Colon (tissue), 2 donors: ENCODE measurements at regions not wholly inside any gene's neighbourhood (a gene's known extent, or its start where the extent isn't known, plus 50 kb on each side); places are given as distances from the start of the nearest gene placed in this dataset.

Experiments used
- FAIRE-seq: peaks from 2 replicates; lab custom pipeline; 2012; peaks lifted over from hg19 to GRCh38; lab: Jason Lieb, UNC
- donor health status: control.
- donor health status: control.

DNA sequence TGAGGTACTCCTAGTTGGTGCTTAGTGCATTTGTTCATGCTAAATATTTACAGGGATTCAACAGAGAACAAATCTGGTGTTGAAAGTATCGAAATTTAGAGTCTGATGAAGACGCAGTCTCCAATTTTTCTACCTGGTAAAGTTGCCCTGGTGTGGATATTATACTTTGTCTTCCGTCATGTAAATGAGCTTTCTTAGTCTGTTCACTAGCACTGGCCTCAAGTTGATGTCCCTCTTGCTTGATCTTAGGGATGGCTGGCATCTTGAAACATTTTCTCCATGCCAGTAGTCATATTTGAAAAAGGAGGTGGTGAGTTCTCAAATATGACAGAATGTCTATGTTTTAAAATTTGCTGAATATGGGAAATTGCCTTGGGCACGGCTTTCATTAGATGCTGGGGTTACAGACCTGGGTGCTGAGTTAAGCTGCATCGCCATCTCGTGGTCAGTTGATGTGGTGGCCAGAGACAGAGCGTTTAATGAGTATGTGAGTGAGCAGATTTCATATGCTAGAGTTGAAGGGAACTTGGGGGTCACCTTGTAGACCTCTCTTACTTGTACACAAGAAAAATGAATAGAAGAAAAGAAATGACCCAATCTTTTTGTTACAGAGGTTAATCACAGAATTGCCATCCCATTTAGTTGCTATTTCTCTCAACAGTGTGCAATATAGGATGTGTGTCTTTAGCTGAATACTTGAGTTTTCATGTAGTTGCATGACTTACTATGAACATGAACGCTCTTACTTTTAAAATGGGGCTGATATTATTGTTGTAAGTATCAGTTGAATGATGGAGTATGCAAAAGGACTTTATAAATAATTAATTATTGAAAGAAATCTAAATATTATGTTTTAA is 172.8 kb upstream of the DCN start:
- no peak for FAIRE-seq

- no peak for FAIRE-seq
Measured at GRCh38 chr12:91353266-91353665, 170.6 kb upstream of the DCN start.

- no peak for FAIRE-seq
Measured at GRCh38 chr12:91349476-91349875, 166.9 kb upstream of the DCN start.

DNA sequence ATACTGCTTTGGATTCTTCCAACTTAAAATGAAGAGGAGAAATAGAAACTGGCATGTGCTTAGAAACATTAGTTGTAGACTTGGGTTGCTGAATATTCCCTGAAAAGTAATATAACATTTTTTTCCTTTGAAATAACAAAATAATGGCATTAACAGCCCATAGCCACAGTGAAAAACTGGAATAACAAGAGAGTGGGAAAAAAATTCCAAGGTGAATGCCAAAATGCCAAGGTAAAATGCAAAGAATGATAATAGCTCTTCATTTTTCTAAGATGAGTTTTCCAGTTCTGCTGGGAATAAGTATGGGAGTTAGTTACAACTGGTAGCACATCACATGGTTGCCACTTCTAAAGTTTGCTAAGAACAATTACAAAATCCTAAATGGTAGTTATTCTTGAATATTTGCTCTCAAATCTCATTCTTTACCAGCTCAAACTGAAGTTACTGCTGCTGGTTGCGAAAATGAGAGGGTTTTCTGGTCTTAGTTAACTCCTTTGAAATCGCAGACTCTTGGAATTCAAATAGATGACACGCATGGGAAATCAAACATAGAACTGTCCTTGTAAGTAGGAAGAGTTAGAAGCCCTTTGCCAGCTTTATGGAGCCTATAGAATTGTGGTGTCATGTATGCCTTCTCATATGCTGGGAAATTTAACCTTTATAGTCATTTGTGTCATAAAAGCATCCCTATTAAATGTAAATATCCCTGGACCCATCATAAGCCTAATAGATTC is 165.0 kb upstream of the DCN start:
- FAIRE-seq, result no peak

GRCh38 chr12:91346827-91347226 is 164.2 kb upstream of the DCN start:
- no peak for FAIRE-seq

DNA sequence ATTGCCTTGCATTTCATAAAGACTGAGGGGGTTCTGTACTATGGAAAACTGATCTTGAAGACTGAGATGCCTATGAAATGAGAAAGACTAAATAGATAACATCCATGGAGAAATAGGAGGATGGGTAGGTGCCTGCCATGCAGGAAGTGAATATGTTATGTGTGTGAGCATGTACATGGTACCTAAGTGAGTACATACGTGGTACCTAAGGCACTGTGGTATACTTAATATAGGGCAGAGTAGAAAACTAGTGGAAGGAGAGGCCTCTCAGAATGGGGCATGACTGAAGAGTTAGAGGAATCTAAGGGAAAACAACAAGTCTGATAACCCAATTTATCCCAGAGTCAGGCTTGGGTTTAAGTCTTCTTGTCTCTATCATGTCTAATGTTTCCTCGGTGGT is 161.8 kb upstream of the DCN start:
- FAIRE-seq, result no peak

DNA sequence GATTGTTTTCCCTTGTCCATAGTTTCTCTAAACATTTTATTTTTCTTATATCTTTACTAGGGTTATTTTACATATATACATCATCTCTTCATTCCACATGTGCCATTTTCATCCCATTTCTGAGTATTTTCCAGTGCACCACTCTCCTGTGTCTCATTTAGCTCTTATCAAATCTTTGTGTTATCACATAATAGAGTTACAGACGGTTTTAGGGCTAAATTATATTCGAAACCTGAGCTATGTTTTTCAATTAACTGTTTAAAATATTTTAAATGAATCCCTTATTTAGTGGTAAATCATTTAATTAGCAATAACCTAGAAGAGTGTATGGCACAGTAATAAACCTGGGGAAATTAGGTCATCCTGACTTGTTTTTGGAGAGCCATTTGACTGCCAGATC is 160.4 kb upstream of the DCN start:
- no peak for FAIRE-seq

GRCh38 chr12:91339106-91339505 is 156.5 kb upstream of the DCN start:
- no peak for FAIRE-seq

DNA sequence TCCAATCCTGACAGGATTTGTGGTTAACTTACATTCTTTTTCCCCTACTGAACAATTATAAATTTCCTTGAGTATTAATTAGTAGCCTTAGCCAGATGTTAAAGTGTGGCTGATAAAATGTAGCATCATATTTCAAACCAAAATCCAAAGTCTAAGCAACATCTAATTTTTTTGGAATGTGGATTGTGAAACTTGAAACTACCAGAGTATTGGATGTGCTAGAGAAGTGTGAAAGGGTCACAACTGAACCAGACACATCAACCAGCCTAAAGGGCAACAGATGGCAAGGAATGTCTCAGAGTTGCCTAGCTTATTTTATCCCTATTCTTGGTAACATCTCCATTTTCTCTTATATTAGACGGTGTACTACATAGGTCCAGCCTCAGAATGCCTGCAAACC is 153.1 kb upstream of the DCN start:
- FAIRE-seq, result no peak

GRCh38 chr12:91333966-91334365 is 151.3 kb upstream of the DCN start:
- FAIRE-seq, result no peak

- FAIRE-seq, result no peak
Measured at GRCh38 chr12:91332302-91332701, 149.7 kb upstream of the DCN start.

- FAIRE-seq, result no peak
Measured at GRCh38 chr12:91331371-91331770, 148.8 kb upstream of the DCN start.

DNA sequence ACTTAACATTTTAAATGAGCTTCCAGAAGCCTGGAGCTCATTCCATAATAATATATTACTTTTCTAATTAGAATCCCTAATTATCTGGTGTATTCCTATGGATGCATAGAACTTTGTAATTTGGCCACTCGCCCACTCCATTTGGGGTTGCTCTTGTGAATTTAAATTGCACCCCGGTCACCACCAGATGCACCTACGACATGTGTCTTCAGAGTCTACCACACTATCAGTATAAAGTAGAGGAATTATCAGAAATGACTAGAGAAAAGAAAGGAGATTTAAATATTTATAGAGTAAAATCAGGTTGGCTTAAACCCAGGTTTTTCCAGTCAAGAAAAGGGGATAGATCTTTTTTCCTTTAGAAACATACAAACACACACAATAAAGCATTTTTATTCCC is 145.8 kb upstream of the DCN start:
- FAIRE-seq, result no peak

DNA sequence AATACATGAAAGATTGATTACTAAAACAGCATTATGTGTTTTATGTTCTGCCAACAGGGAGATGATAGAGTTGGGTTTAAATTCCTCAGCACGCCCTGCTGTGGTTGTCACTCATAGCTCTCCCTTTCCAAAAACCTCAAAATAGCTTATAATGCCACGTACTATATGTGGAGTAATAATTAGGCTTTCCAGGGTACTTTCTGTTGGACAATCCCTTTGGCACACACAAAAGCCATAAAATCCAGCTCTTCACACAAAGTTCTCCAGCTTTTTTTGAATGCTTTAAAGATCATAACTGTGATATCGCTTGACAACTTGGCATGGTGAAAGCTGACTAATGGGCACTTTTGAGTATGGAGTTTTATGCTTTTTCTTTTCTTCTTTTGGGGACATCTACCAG is 145.3 kb upstream of the DCN start:
- no peak for FAIRE-seq

DNA sequence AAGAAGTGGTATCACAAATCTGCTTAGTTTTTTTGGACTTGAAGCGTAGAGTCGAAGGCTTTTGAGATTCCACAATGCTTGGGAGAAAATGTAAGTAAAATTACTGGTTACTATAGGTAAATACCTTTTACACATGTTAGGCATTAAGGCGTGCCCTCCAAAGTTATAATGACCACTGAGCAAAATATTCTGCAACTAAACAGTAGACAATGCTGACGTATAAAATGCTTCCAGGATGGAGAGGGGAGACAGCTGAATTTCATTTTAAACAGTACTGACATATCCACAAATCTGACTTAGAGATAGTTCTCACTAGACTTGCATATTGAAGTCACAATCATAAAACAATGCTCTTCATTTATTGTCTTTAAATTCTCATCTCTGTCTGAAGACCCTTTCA is 144.5 kb upstream of the DCN start:
- FAIRE-seq, result no peak

DNA sequence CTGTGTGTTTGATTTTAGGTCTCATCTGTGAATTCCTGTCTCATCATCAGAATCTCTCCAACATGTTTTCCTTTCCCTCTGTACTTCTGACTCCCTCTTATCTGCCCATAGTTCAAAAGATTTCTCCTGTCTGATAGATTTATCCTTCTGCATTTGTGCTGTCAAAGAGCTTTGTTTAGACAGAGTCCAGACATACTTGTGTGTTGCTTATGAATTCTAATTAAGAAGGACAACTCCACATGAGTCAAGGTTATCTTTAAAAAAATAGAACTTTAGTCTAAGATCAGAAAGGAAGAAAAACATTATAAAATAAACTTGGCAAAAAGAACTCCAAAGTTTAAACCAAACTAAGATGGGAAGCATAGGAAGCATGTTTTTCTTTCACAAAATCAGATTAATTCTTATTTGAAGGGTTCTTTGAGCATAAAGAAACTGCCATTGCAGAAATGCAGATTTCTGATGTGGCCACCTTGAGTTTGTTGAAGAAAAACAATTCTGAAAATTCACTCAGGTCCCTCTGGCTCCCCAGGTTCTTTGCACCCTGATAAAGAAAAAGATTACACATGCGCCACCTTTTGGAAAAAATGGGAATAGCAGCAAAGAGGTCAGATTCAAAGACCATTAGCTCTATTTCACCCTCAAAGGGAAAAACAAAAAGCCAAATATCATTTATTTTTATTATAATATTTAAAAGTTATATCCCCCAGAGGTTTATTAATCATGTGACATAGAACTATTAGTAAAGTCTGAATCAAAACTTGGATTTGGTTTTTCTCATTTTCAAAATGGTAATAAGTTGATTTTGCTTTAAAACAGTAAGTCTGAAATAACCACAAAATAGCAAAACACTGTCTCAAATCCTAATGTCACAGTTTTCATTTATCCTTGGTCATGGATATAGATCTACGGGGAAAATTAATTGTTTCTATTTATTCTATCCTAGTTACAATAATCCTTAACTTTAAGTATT is 143.7 kb upstream of the DCN start:
- FAIRE-seq, result peak; percentile 28

GRCh38 chr12:91320999-91321398 is 138.4 kb upstream of the DCN start:
- no peak for FAIRE-seq

- FAIRE-seq, result no peak
Measured at GRCh38 chr12:91319071-91319760, 136.6 kb upstream of the DCN start.

GRCh38 chr12:91317306-91317705 is 134.7 kb upstream of the DCN start:
- FAIRE-seq, result no peak

DNA sequence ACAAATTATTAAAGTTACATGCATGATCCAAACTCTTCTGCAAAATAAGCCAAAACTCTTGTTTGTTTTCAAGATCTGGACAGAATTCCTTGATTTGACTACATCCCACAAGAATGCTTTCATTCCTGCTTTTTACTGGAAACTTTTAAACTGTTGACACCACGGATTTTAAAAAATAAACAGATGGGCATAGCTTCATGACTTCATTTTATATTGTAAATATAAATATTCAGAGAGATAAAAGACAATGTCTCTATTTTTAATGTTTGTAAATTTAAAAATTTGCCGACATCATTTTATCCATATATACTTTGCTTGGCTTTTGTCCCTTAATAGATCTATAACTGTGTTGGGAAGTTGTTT is 134.3 kb upstream of the DCN start:
- no peak for FAIRE-seq

GRCh38 chr12:91316161-91316906 is 133.7 kb upstream of the DCN start:
- no peak for FAIRE-seq
